GM18951 (cell line): ENCODE measurements at regions not wholly inside any gene's neighbourhood (a gene's known extent, or its start where the extent isn't known, plus 50 kb on each side); places are given as distances from the start of the nearest gene placed in this dataset.
"Not testable (repeated sequence)": the region's sequence is repeated elsewhere in the genome, so short reads cannot be mapped to it uniquely, and the experiment has no call there.

Source experiments
- POLR2A ChIP-seq: IDR thresholded peaks from 4 replicates; pipeline ENCODE4 v1.6.1; 2011; ENCODE audit warnings: mild to moderate bottlenecking; ENCODE audit not compliant: insufficient read length, insufficient read depth; ENCODE audit errors: extremely low read depth
- in situ Hi-C: fragments of 300-500 bp; cut with MboI; formaldehyde crosslinking; loops from one replicate; pipeline ENCODE4 v1.12.0; 2022; ENCODE audit warnings: low sequenced_read_pairs, mixed read lengths, inconsistent platforms; ENCODE audit not compliant: unreplicated experiment

GRCh38 chr17:70564006-70564620, 394.8 kb downstream of the KCNJ2 start:
- in situ Hi-C loops: loop anchor here (25.0 kb wide), 1 partner anchor 1002 kb away; no protein-coding TSS in a partner anchor
- no peak for TF ChIP-seq POLR2A

GRCh38 chr17:70569128-70569527, 399.8 kb downstream of the KCNJ2 start:
- in situ Hi-C loops: loop anchor here (25.0 kb wide), 1 partner anchor 1007 kb away; no protein-coding TSS in a partner anchor
- no peak for TF ChIP-seq POLR2A

- TF ChIP-seq POLR2A: no peak
Measured at GRCh38 chr17:70577456-70577855, 408.1 kb downstream of the KCNJ2 start.

GRCh38 chr17:70581459-70581858, 412.1 kb downstream of the KCNJ2 start:
- in situ Hi-C loops: no loop called here
- TF ChIP-seq POLR2A: no peak

More at GRCh38 chr17:70577456-70577855, 408.1 kb downstream of the KCNJ2 start:
- in situ Hi-C loops: no loop called here

GRCh38 chr17:70582777-70583176, 413.4 kb downstream of the KCNJ2 start:
- TF ChIP-seq POLR2A: no peak
- in situ Hi-C loops: no loop called here

GRCh38 chr17:70584255-70584654, 414.9 kb downstream of the KCNJ2 start:
- in situ Hi-C loops: no loop called here
- no peak for TF ChIP-seq POLR2A

- in situ Hi-C loops: no loop called here
- TF ChIP-seq POLR2A: no peak
Measured at GRCh38 chr17:70588003-70588402, 418.7 kb downstream of the KCNJ2 start.

GRCh38 chr17:70597774-70598173, 428.4 kb downstream of the KCNJ2 start:
- in situ Hi-C loops: no loop called here
- no peak for TF ChIP-seq POLR2A

GRCh38 chr17:70599198-70599597, 429.9 kb downstream of the KCNJ2 start:
- in situ Hi-C loops: no loop called here

GRCh38 chr17:70599945-70600344, 430.6 kb downstream of the KCNJ2 start:
- in situ Hi-C loops: not testable (repeated sequence)

More at GRCh38 chr17:70599198-70599597, 429.9 kb downstream of the KCNJ2 start:
- no peak for TF ChIP-seq POLR2A

GRCh38 chr17:70603226-70603625, 433.9 kb downstream of the KCNJ2 start:
- TF ChIP-seq POLR2A: no peak
- in situ Hi-C loops: no loop called here

GRCh38 chr17:70604854-70605253, 435.5 kb downstream of the KCNJ2 start:
- in situ Hi-C loops: no loop called here
- no peak for TF ChIP-seq POLR2A

GRCh38 chr17:70606086-70606485, 436.8 kb downstream of the KCNJ2 start:
- in situ Hi-C loops: no loop called here
- no peak for TF ChIP-seq POLR2A

GRCh38 chr17:70608193-70608592, 438.9 kb downstream of the KCNJ2 start:
- in situ Hi-C loops: no loop called here
- no peak for TF ChIP-seq POLR2A

- no peak for TF ChIP-seq POLR2A
- in situ Hi-C loops: no loop called here
Measured at GRCh38 chr17:70608957-70609356, 439.6 kb downstream of the KCNJ2 start.
